GM12891 (cell line): ENCODE measurements at regions not wholly inside any gene's neighbourhood (a gene's known extent, or its start where the extent isn't known, plus 50 kb on each side); places are given as distances from the start of the nearest gene placed in this dataset.

Source experiments
- POLR2A ChIP-seq: IDR thresholded peaks from 2 replicates; pipeline ENCODE4 v1.6.1; 2011; ENCODE audit warnings: low read depth, low read length, control low read depth
- TAF1 ChIP-seq: IDR thresholded peaks from 2 replicates; pipeline ENCODE4 v1.6.1; 2011; ENCODE audit warnings: low read depth, low read length, control low read depth

GRCh38 chrX:2568125-2568524, 67.3 kb upstream of the DHRSX start:
- TF ChIP-seq TAF1 (no peak), POLR2A (no peak)
